ENCODE measurements at regions not wholly inside any gene's neighbourhood (a gene's known extent, or its start where the extent isn't known, plus 50 kb on each side); places are given as distances from the start of the nearest gene placed in this dataset.

DNA sequence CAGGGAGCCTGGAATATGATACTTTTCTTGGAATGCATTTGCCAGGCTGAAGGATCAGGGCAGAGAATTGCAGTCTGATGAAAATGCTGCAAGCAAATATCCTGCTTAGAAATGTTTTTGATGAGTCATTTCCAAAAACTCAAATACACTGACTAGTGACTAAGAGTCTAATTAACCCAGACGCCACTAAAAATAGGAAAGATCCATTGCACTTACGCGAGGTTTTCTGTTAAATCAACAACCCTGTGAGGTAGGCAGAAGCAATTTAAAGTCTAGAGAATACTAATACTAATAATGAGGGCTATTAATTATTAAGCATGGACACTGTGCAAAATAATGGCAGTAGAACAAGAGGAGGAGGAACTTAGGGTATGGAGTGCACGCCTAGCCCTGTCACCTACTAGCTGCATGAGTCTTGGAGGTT, 130.1 kb upstream of the DOK5 start:
- no peak for TF ChIP-seq EZH2phosphoT487 (IDR thresholded peaks at IDR 0.05; ENCODE audit: borderline replicate concordance, low read depth, low read length)
- TF ChIP-seq, protein P1, sequence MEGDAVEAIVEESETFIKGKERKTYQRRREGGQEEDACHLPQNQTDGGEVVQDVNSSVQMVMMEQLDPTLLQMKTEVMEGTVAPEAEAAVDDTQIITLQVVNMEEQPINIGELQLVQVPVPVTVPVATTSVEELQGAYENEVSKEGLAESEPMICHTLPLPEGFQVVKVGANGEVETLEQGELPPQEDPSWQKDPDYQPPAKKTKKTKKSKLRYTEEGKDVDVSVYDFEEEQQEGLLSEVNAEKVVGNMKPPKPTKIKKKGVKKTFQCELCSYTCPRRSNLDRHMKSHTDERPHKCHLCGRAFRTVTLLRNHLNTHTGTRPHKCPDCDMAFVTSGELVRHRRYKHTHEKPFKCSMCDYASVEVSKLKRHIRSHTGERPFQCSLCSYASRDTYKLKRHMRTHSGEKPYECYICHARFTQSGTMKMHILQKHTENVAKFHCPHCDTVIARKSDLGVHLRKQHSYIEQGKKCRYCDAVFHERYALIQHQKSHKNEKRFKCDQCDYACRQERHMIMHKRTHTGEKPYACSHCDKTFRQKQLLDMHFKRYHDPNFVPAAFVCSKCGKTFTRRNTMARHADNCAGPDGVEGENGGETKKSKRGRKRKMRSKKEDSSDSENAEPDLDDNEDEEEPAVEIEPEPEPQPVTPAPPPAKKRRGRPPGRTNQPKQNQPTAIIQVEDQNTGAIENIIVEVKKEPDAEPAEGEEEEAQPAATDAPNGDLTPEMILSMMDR (conservative IDR thresholded peaks at IDR 0.05; ENCODE audit: low read length) = no peak

All from OCI-LY7 (cell line).